Retinal pigment epithelial cell (primary cell): ENCODE measurements at regions not wholly inside any gene's neighbourhood (a gene's known extent, or its start where the extent isn't known, plus 50 kb on each side); places are given as distances from the start of the nearest gene placed in this dataset.

Source experiments
- DNase-seq: peaks from one replicate; pipeline ENCODE4 v3.0.0-alpha.2; 2010; ENCODE audit warnings: low read depth
- H3K4me3 ChIP-seq: 2 replicates; pipeline ENCODE4 v1.5.1; 2011; ENCODE audit warnings: mild to moderate bottlenecking, low read length, control low read depth, moderate library complexity
- CTCF ChIP-seq: conservative IDR thresholded peaks from 2 replicates; pipeline ENCODE4 v1.5.1; 2011; ENCODE audit warnings: low read depth, low read length, control low read depth, inconsistent platforms

GRCh38 chr1:208418667-208419066, 174.5 kb upstream of the PLXNA2 start:
- no peak for TF ChIP-seq CTCF
- no peak overlapping the region for H3K4me3 ChIP-seq
- no peak for DNase-seq

- no peak for TF ChIP-seq CTCF
- no peak overlapping the region for H3K4me3 ChIP-seq
- DNase-seq: no peak
Measured at GRCh38 chr1:208419746-208420420, 175.7 kb upstream of the PLXNA2 start.

- H3K4me3 ChIP-seq: no peak overlapping the region
- TF ChIP-seq CTCF: no peak
- DNase-seq: no peak
Measured at GRCh38 chr1:208420696-208421095, 176.5 kb upstream of the PLXNA2 start.

- no peak for TF ChIP-seq CTCF
- no peak overlapping the region for H3K4me3 ChIP-seq
- DNase-seq: no peak
Measured at GRCh38 chr1:208421486-208421885, 177.3 kb upstream of the PLXNA2 start.

- TF ChIP-seq CTCF: no peak
- no peak for DNase-seq
- H3K4me3 ChIP-seq: no peak overlapping the region
Measured at GRCh38 chr1:208423526-208423925, 179.3 kb upstream of the PLXNA2 start.

- DNase-seq: no peak
- TF ChIP-seq CTCF: no peak
- no peak overlapping the region for H3K4me3 ChIP-seq
Measured at GRCh38 chr1:208425096-208425495, 180.9 kb upstream of the PLXNA2 start.

GRCh38 chr1:208430220-208430619, 186.0 kb upstream of the PLXNA2 start:
- no peak for DNase-seq
- no peak for TF ChIP-seq CTCF
- H3K4me3 ChIP-seq: no peak overlapping the region
